ENCODE measurements at regions not wholly inside any gene's neighbourhood (a gene's known extent, or its start where the extent isn't known, plus 50 kb on each side); places are given as distances from the start of the nearest gene placed in this dataset.

DNA sequence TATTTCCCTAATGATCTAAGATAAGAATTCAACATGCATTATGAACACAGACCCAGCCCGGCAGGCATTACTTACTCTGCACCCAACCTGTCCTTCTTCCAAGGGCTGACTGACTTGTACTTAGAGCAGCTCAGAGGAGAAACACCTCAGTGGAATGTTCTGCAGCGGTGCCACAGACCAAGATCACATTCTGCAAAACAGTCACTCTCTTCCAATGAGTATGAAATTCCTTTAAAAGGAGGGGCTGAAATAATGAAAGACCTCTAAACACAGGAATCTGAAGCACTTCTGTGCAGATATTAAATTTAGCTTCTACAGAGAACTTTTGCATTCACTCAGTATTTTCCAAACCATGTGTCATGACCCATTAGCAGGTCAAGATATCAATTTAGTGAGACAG is 172.9 kb downstream of the ZDHHC21 start:
- TF ChIP-seq, protein P1, sequence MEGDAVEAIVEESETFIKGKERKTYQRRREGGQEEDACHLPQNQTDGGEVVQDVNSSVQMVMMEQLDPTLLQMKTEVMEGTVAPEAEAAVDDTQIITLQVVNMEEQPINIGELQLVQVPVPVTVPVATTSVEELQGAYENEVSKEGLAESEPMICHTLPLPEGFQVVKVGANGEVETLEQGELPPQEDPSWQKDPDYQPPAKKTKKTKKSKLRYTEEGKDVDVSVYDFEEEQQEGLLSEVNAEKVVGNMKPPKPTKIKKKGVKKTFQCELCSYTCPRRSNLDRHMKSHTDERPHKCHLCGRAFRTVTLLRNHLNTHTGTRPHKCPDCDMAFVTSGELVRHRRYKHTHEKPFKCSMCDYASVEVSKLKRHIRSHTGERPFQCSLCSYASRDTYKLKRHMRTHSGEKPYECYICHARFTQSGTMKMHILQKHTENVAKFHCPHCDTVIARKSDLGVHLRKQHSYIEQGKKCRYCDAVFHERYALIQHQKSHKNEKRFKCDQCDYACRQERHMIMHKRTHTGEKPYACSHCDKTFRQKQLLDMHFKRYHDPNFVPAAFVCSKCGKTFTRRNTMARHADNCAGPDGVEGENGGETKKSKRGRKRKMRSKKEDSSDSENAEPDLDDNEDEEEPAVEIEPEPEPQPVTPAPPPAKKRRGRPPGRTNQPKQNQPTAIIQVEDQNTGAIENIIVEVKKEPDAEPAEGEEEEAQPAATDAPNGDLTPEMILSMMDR (IDR thresholded peaks at IDR 0.05) = no peak
- no peak for TF ChIP-seq POLR2A (IDR thresholded peaks at IDR 0.05)

Measured in Peyer's patch (tissue), 4 donors.